H9 (cell line): ENCODE measurements at regions not wholly inside any gene's neighbourhood (a gene's known extent, or its start where the extent isn't known, plus 50 kb on each side); places are given as distances from the start of the nearest gene placed in this dataset.

Experiments
- DNase-seq: peaks from one replicate; pipeline ENCODE4 v3.0.0-alpha.2; 2017
- H2AFZ ChIP-seq: one replicate; pipeline ENCODE4 v1.6.1; 2013; ENCODE audit warnings: mild to moderate bottlenecking, low read length, control low read depth, moderate library complexity
- H2AK5ac ChIP-seq: 2 replicates; pipeline ENCODE4 v1.6.1; 2013; ENCODE audit warnings: low read length, control low read depth, mixed read lengths; ENCODE audit not compliant: insufficient read length
- H2BK120ac ChIP-seq: one replicate; pipeline ENCODE4 v1.6.1; 2013; ENCODE audit warnings: low read depth, mild to moderate bottlenecking, low read length, control low read depth, inconsistent platforms; ENCODE audit not compliant: poor library complexity, severe bottlenecking
- H2BK12ac ChIP-seq: 2 replicates; pipeline ENCODE4 v1.6.1; 2013; ENCODE audit warnings: low read length, control low read depth, mixed read lengths, low read depth; ENCODE audit not compliant: insufficient read length
- H2BK15ac ChIP-seq: 2 replicates; pipeline ENCODE4 v1.6.1; 2013; ENCODE audit warnings: low read depth, low read length, control low read depth
- H2BK20ac ChIP-seq: one replicate; pipeline ENCODE4 v1.6.1; 2013; ENCODE audit warnings: low read depth, mild to moderate bottlenecking, low read length, control low read depth, inconsistent platforms; ENCODE audit not compliant: poor library complexity, severe bottlenecking
- H2BK5ac ChIP-seq: 2 replicates; pipeline ENCODE4 v1.6.1; 2013; ENCODE audit warnings: low read length, control low read depth, mixed read lengths; ENCODE audit not compliant: insufficient read length
- H3K14ac ChIP-seq: 2 replicates; pipeline ENCODE4 v1.6.1; 2013; ENCODE audit warnings: low read length, control low read depth; ENCODE audit not compliant: insufficient read depth
- H3K18ac ChIP-seq: 2 replicates; pipeline ENCODE4 v1.6.1; 2013; ENCODE audit warnings: low read depth, mild to moderate bottlenecking, mixed read lengths, low read length, control low read depth; ENCODE audit not compliant: insufficient read length
- H3K23ac ChIP-seq: 2 replicates; pipeline ENCODE4 v1.6.1; 2013; ENCODE audit warnings: low read length, control low read depth, mixed read lengths, low read depth; ENCODE audit not compliant: insufficient read length
- H3K23me2 ChIP-seq: 2 replicates; pipeline ENCODE4 v1.6.1; 2013; ENCODE audit warnings: low read depth, mild to moderate bottlenecking, mixed read lengths, low read length, control low read depth; ENCODE audit not compliant: insufficient read length, poor library complexity, severe bottlenecking
- H3K27ac ChIP-seq: 2 replicates; pipeline ENCODE4 v1.5.1; 2013; ENCODE audit warnings: low read length, control low read depth, mixed read lengths, low read depth; ENCODE audit not compliant: insufficient read length
- H3K27me3 ChIP-seq: 2 replicates; pipeline ENCODE4 v1.6.1; 2013; ENCODE audit warnings: low read length, control low read depth, inconsistent platforms; ENCODE audit not compliant: insufficient read depth
- H3K4ac ChIP-seq: 2 replicates; pipeline ENCODE4 v1.6.1; 2013; ENCODE audit warnings: low read depth, mild to moderate bottlenecking, control low read depth, inconsistent platforms, low read length, moderate library complexity
- H3K4me1 ChIP-seq: 2 replicates; pipeline ENCODE4 v1.6.1; 2013; ENCODE audit warnings: low read length, control low read depth, inconsistent platforms; ENCODE audit not compliant: insufficient read depth
- H3K4me2 ChIP-seq: 2 replicates; pipeline ENCODE4 v1.6.1; 2013; ENCODE audit warnings: low read length, control low read depth, mixed read lengths; ENCODE audit not compliant: insufficient read length, insufficient read depth
- H3K56ac ChIP-seq: 2 replicates; pipeline ENCODE4 v1.6.1; 2013; ENCODE audit warnings: low read depth, mild to moderate bottlenecking, mixed read lengths, low read length, control low read depth; ENCODE audit not compliant: insufficient read length
- H3K79me1 ChIP-seq: 2 replicates; pipeline ENCODE4 v1.6.1; 2013; ENCODE audit warnings: low read depth, mild to moderate bottlenecking, moderate library complexity, low read length, control low read depth, inconsistent platforms; ENCODE audit not compliant: insufficient read depth, poor library complexity, severe bottlenecking
- H3K79me2 ChIP-seq: 2 replicates; pipeline ENCODE4 v1.6.1; 2013; ENCODE audit warnings: low read length, control low read depth, inconsistent platforms; ENCODE audit not compliant: insufficient read depth
- H3K9ac ChIP-seq: 2 replicates; pipeline ENCODE4 v1.6.1; 2013; ENCODE audit warnings: low read length, control low read depth, mixed read lengths; ENCODE audit not compliant: insufficient read length; ENCODE audit errors: extremely low read depth
- H3K9me3 ChIP-seq: one replicate; pipeline ENCODE4 v1.6.1; 2013; ENCODE audit warnings: low read depth, low read length, inconsistent platforms; ENCODE audit not compliant: control insufficient read depth
- H3T11ph ChIP-seq: one replicate; pipeline ENCODE4 v1.6.1; 2013; ENCODE audit warnings: mild to moderate bottlenecking, low read length, control low read depth, inconsistent platforms
- H4K20me1 ChIP-seq: one replicate; pipeline ENCODE4 v1.6.1; 2013; ENCODE audit not compliant: control insufficient read depth, insufficient read length, insufficient read depth
- H4K5ac ChIP-seq: 2 replicates; pipeline ENCODE4 v1.6.1; 2013; ENCODE audit warnings: low read depth, mild to moderate bottlenecking, mixed read lengths, low read length, control low read depth; ENCODE audit not compliant: insufficient read length
- H4K8ac ChIP-seq: replicated peaks from 2 replicates; pipeline ENCODE4 v1.6.1; 2013; ENCODE audit warnings: low read length, control low read depth, mixed read lengths, low read depth; ENCODE audit not compliant: insufficient read length
- H4K91ac ChIP-seq: 2 replicates; pipeline ENCODE4 v1.6.1; 2013; ENCODE audit warnings: low read depth, mild to moderate bottlenecking, moderate library complexity, mixed read lengths, low read length, control low read depth; ENCODE audit not compliant: insufficient read length
- H3K27ac Mint-ChIP-seq, 3 experiments: 2 replicates in 2 of 3; 3 replicates in 1 of 3; pipeline ENCODE4 v1.8.0; 2020 to 2021; ENCODE audit warnings: mixed read lengths in 3 of 3, mild to moderate bottlenecking in 1 of 3, moderate library complexity in 1 of 3
- H3K27me3 Mint-ChIP-seq: 2 replicates; pipeline ENCODE4 v1.8.0; 2021; ENCODE audit warnings: low read depth, mild to moderate bottlenecking, moderate library complexity, mixed read lengths
- H3K36me3 Mint-ChIP-seq, 3 experiments: 2 replicates in 2 of 3; 3 replicates in 1 of 3; pipeline ENCODE4 v1.8.0; 2020 to 2021; ENCODE audit warnings: low read depth in 3 of 3, mixed read lengths in 3 of 3; ENCODE audit not compliant: insufficient read depth in 1 of 3
- H3K4me1 Mint-ChIP-seq, 2 experiments: 2 replicates each; pipeline ENCODE4 v1.8.0; 2020; ENCODE audit warnings: mixed read lengths in 2 of 2
- H3K4me3 Mint-ChIP-seq, 2 experiments: 2 replicates in 1 of 2; 3 replicates in 1 of 2; pipeline ENCODE4 v1.8.0; 2020 to 2021; ENCODE audit warnings: mild to moderate bottlenecking in 2 of 2, mixed read lengths in 2 of 2, moderate library complexity in 1 of 2
- H3K9me3 Mint-ChIP-seq, 2 experiments: 2 replicates in 1 of 2; 3 replicates in 1 of 2; pipeline ENCODE4 v1.8.0; 2020; ENCODE audit warnings: mild to moderate bottlenecking in 2 of 2, mixed read lengths in 2 of 2, moderate library complexity in 1 of 2
- CTCF ChIP-seq: fragments of 200-600 bp; sonication (generic); conservative IDR thresholded peaks from 3 replicates; pipeline ENCODE4 v1.8.0; 2021; ENCODE audit warnings: antibody characterized with exemption, mild to moderate bottlenecking
- WGBS: extraction: QIAGEN DNeasy Blood & Tissue Kit; methylation state at CpG from one replicate; pipeline ENCODE4 v1.1.7; 2013; ENCODE audit warnings: missing lambda C conversion rate, low lambda C conversion rate, mixed read lengths; ENCODE audit not compliant: insufficient read length; ENCODE audit errors: extremely low coverage; 5-methylcytosine and 5-hydroxymethylcytosine counted together

- Mint-ChIP-seq H3K27me3 (no peaks in the 10 kb centered on the region), H3K9me3 (peaks cover 15 to 21% of the 10 kb centered on the region in 2 experiments), H3K27ac (no peak overlapping the region), H3K36me3 (peaks cover 0 to 17% (median 5%) of the 10 kb centered on the region in 3 experiments; a peak in 6 of 7 replicates), H3K4me1 (no peaks in the 10 kb centered on the region), H3K4me3 (no peak overlapping the region)
- H3K14ac ChIP-seq, result no peak overlapping the region
- no CpG with 5 or more reads among the region's 3 CpGs for WGBS
- H3K18ac ChIP-seq, result no peak overlapping the region
- no peak for DNase-seq
- H3K4me2 ChIP-seq, result no peak overlapping the region
- H4K8ac ChIP-seq, result no peak overlapping the region
- no peaks in the 10 kb centered on the region for H3K4me1 ChIP-seq
- no peak overlapping the region for H2BK5ac ChIP-seq
- no peak overlapping the region for H3K27ac ChIP-seq
- no peak overlapping the region for H2AFZ ChIP-seq
- no peaks in the 10 kb centered on the region for H4K20me1 ChIP-seq
- no peak overlapping the region for H3K4ac ChIP-seq
- no peak overlapping the region for H3K9ac ChIP-seq
- H2AK5ac ChIP-seq, result no peak overlapping the region
- no peaks in the 10 kb centered on the region for H3K23me2 ChIP-seq
- H3K23ac ChIP-seq, result no peak overlapping the region
- H2BK15ac ChIP-seq, result no peak overlapping the region
- no peak for TF ChIP-seq CTCF
- H3K56ac ChIP-seq, result no peak overlapping the region
- no peaks in the 10 kb centered on the region for H3K79me1 ChIP-seq
- H4K5ac ChIP-seq, result no peak overlapping the region
- no peaks in the 10 kb centered on the region for H3K9me3 ChIP-seq
- no peak overlapping the region for H3T11ph ChIP-seq
- no peak overlapping the region for H2BK12ac ChIP-seq
- no peak overlapping the region for H4K91ac ChIP-seq
- H2BK120ac ChIP-seq, result no peak overlapping the region
- H2BK20ac ChIP-seq, result no peak overlapping the region
- H3K27me3 ChIP-seq, result no peaks in the 10 kb centered on the region
- H3K79me2 ChIP-seq, result no peaks in the 10 kb centered on the region
Observed at GRCh38 chr4:126838941-126839679, 793.6 kb upstream of the INTU start.
